Body of pancreas (tissue), 4 donors: ENCODE measurements at regions not wholly inside any gene's neighbourhood (a gene's known extent, or its start where the extent isn't known, plus 50 kb on each side); places are given as distances from the start of the nearest gene placed in this dataset.

ENCODE experiments used
- ATAC-seq: fragments of 150-250 bp; one replicate; pipeline ENCODE4 v1.9.1; 2016
- DNase-seq, 4 donors: peaks; one replicate each; pipeline ENCODE4 v3.0.0-alpha.2; 2019
- H3K27ac ChIP-seq, 4 donors: fragments of 200-600 bp; sonication (generic); 1 replicate in 3 of 4; 2 replicates in 1 of 4; pipeline versions ENCODE4 v1.5.1 to v1.6.1; 2016 to 2019; ENCODE audit warnings: mild to moderate bottlenecking in 1 of 4, mixed read lengths in 1 of 4, moderate library complexity in 1 of 4
- H3K27me3 ChIP-seq, 2 donors: fragments of 200-600 bp; sonication (generic); one replicate each; pipeline ENCODE4 v1.6.0; 2016; ENCODE audit warnings: mild to moderate bottlenecking in 1 of 2
- H3K36me3 ChIP-seq, 2 donors: fragments of 200-600 bp; sonication (generic); replicated peaks in 1 of 2; 2 replicates each; pipeline ENCODE4 v1.5.1; 2016; ENCODE audit warnings: low read depth in 2 of 2; ENCODE audit not compliant: insufficient read depth in 1 of 2
- H3K4me1 ChIP-seq: fragments of 200-600 bp; sonication (generic); one replicate; pipeline ENCODE4 v1.6.0; 2016
- H3K4me3 ChIP-seq, 2 donors: fragments of 200-600 bp; sonication (generic); 1 replicate in 1 of 2; 2 replicates in 1 of 2; pipeline ENCODE4 v1.5.1; 2016 to 2019
- H3K9me3 ChIP-seq, 3 donors: fragments of 200-600 bp; sonication (generic); 1 replicate in 2 of 3; 2 replicates in 1 of 3; pipeline ENCODE4 v1.5.1; 2016
- POLR2A ChIP-seq, 3 donors: fragments of 450-650 bp; IDR thresholded peaks; one replicate each; pipeline ENCODE4 v1.6.1; 2016; ENCODE audit warnings: antibody characterized with exemption in 3 of 3, mild to moderate bottlenecking in 2 of 3
- WGBS, 2 donors: methylation state at CpG; one replicate each; pipeline ENCODE4 v1.1.5; 2017; 5-methylcytosine and 5-hydroxymethylcytosine counted together
- intact Hi-C: fragments of 100-400 bp; cut with DNase I; formaldehyde crosslinking; loops from one replicate; pipeline ENCODE4 v1.15.1; 2023
- TF ChIP-seq, protein P1 (sequence below), 7 experiments: fragments of 450-650 bp in 4 of 7; fragments of 200-600 bp in 3 of 7; sonication (generic) in 3 of 7; IDR thresholded peaks; one replicate each; pipeline ENCODE4 v1.5.1; 2016 to 2019; ENCODE audit warnings: antibody characterized with exemption in 7 of 7

DNA sequence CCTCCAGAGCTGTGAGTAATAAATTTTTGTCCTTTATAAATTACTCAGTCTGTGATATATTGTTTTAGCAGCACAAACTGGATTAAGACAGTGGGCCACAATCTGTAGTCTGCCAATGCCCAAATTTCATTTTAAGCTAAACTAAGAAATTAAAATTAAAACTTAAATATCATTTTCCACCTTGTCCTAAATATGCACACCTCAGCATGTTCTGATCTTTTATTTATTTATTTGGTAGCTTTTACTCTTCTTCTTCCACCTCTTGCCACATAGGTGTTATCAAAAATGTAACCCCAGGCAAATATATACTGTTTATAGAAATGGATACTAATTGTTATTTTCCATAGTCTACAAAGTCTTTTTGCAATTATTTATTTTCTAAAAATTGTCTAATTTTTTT lies 1102.2 kb upstream of the COX7C start:
- DNase-seq (no peak), ATAC-seq (no peak)
- H3K4me3 ChIP-seq: no peak overlapping the region
- H3K27ac ChIP-seq: no peak overlapping the region
- no peak for TF ChIP-seq POLR2A (IDR thresholded peaks at IDR 0.05)
- TF ChIP-seq, protein P1, sequence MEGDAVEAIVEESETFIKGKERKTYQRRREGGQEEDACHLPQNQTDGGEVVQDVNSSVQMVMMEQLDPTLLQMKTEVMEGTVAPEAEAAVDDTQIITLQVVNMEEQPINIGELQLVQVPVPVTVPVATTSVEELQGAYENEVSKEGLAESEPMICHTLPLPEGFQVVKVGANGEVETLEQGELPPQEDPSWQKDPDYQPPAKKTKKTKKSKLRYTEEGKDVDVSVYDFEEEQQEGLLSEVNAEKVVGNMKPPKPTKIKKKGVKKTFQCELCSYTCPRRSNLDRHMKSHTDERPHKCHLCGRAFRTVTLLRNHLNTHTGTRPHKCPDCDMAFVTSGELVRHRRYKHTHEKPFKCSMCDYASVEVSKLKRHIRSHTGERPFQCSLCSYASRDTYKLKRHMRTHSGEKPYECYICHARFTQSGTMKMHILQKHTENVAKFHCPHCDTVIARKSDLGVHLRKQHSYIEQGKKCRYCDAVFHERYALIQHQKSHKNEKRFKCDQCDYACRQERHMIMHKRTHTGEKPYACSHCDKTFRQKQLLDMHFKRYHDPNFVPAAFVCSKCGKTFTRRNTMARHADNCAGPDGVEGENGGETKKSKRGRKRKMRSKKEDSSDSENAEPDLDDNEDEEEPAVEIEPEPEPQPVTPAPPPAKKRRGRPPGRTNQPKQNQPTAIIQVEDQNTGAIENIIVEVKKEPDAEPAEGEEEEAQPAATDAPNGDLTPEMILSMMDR (IDR thresholded peaks at IDR 0.05): no peak
- intact Hi-C loops: no loop called here
- H3K9me3 ChIP-seq: no peaks in the 10 kb centered on the region
- no peaks in the 10 kb centered on the region for H3K36me3 ChIP-seq
- H3K4me1 ChIP-seq: no peaks in the 10 kb centered on the region
- no peaks in the 10 kb centered on the region for H3K27me3 ChIP-seq

DNA sequence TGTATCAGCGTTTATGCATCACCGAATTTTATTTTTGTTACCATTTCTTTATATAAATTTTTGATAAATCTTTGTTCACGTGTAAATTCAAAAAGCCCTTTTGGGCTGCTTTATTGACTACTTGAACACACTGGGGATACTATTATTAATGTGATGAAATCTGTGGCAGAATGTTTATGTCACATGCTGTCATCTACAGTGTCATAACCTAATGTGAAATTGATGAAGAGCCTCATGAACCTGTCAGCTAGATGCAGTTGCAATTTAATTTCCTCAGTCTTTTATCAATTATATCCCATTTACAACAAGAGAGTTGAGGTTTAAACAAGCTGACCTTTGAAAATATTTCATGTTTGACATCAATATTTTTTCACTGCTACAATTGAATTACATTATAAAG lies 1100.4 kb upstream of the COX7C start:
- Histone ChIP-seq H3K4me1 (no peaks in the 10 kb centered on the region), H3K4me3 (no peak overlapping the region), H3K36me3 (no peaks in the 10 kb centered on the region), H3K27me3 (no peaks in the 10 kb centered on the region), H3K27ac (no peak overlapping the region), H3K9me3 (no peaks in the 10 kb centered on the region)
- intact Hi-C loops: no loop called here
- TF ChIP-seq, protein P1 (IDR thresholded peaks at IDR 0.05): no peak
- no peak for TF ChIP-seq POLR2A (IDR thresholded peaks at IDR 0.05)
- 74 to 79% methylated on average over 3 of the region's 3 CpGs for WGBS, 2 donors
- ATAC-seq: no peak
- no peak for DNase-seq

DNA sequence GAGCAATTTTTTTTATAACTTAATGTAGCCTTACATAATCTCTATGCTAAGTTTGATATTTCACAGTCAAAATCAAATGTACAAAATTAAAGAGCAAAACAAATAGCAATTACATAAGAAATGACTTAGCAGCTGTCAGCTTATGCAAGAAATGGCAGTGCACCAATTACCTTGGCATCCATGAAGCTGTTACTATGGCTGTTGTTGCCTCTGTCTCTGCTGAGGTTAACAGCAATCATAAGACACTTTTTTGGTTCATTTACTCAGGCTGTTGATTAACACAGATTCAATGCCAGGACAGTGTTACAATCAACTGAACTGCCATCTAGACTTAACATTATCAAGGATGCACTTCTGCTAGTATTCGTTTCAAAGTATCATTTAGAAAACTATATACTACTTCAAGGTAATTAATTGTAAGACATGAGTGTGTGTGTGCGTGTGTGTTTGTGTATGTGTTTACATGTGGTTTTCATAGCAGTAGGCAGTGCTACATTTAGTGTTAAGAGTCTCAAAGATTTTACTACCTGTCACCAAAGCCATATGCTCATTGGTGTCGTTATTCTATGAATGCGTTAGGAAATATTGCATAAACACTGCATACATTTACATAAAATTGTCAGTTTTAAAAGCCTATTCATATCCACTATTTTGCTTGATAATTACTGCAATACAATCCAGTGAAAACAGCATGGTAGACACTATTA lies 1084.2 kb upstream of the COX7C start:
- Histone ChIP-seq H3K27ac (no peak overlapping the region), H3K4me3 (no peak overlapping the region), H3K27me3 (no peaks in the 10 kb centered on the region), H3K36me3 (no peaks in the 10 kb centered on the region), H3K4me1 (no peaks in the 10 kb centered on the region), H3K9me3 (no peaks in the 10 kb centered on the region)
- no peak for TF ChIP-seq POLR2A (IDR thresholded peaks at IDR 0.05)
- TF ChIP-seq, protein P1 (IDR thresholded peaks at IDR 0.05): no peak
- ATAC-seq (no peak), DNase-seq (peak in 2 of 4 donors; percentile 14 to 30)
- intact Hi-C loops: no loop called here
- 67 to 78% methylated on average over 4 of the region's 4 CpGs for WGBS, 2 donors

DNA sequence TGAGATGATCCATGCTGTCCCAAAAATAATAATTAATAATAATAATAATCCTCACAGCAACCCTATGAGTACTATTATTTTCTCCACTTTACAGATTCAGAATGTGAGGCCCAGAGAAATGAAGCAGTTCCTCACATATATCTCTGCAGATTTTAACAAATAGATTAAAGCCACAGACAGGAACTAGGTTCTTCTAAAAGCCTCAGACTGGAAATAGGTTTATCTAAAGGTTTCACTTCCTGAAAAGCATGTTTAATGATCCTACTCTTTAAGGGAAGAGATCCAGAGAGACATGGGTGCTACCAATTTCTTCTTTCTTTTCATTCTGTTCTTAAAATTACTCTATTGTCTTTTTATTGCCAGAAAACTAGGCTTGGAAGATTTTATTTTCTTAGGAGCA lies 1079.4 kb upstream of the COX7C start:
- Histone ChIP-seq H3K27ac (no peak overlapping the region), H3K36me3 (no peaks in the 10 kb centered on the region), H3K9me3 (no peaks in the 10 kb centered on the region), H3K4me3 (no peak overlapping the region), H3K27me3 (no peaks in the 10 kb centered on the region), H3K4me1 (no peaks in the 10 kb centered on the region)
- intact Hi-C loops: no loop called here
- ATAC-seq: no peak
- DNase-seq: no peak
- no peak for TF ChIP-seq POLR2A (IDR thresholded peaks at IDR 0.05)
- TF ChIP-seq, protein P1 (IDR thresholded peaks at IDR 0.05): no peak

DNA sequence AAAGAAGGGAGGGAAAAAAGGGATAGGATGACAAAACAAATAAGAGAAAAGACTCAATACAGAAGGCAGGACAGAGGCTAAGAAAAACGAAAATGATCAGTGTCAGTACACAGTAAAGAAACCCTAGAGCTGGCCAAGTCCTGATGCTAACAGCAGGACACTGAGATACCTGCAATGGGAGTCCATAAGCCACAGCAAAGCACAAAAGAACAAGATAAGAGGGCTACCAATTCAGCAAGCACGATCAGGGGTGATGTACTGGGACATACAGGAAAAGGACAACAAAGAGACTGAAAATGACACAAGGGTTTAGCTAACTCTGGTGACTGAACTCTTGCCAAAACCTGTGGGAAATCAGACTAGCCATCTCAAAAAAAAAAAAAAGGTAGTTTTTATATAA lies 1072.6 kb upstream of the COX7C start:
- intact Hi-C loops: no loop called here
- WGBS, 2 donors: 6 to 18% methylated on average over 2 of the region's 2 CpGs

More for the DNA sequence above, 1072.6 kb upstream of the COX7C start:
- Histone ChIP-seq H3K36me3 (no peaks in the 10 kb centered on the region), H3K27me3 (no peaks in the 10 kb centered on the region), H3K4me3 (no peak overlapping the region), H3K4me1 (no peaks in the 10 kb centered on the region), H3K27ac (no peak overlapping the region), H3K9me3 (no peaks in the 10 kb centered on the region)
- ATAC-seq (no peak), DNase-seq (no peak)
- no peak for TF ChIP-seq POLR2A (IDR thresholded peaks at IDR 0.05)
- TF ChIP-seq, protein P1 (IDR thresholded peaks at IDR 0.05): no peak
